LHCN-M2 (cell line): ENCODE measurements at regions not wholly inside any gene's neighbourhood (a gene's known extent, or its start where the extent isn't known, plus 50 kb on each side); places are given as distances from the start of the nearest gene placed in this dataset.
A peak's percentile ranks its signal among the peaks of the same experiment; 100 is the strongest.
"Not testable (repeated sequence)": the region's sequence is repeated elsewhere in the genome, so short reads cannot be mapped to it uniquely, and the experiment has no call there.

Experiments
- DNase-seq: peaks from one replicate; pipeline ENCODE4 v3.0.0-alpha.2; 2012; ENCODE audit warnings: low read depth

DNA sequence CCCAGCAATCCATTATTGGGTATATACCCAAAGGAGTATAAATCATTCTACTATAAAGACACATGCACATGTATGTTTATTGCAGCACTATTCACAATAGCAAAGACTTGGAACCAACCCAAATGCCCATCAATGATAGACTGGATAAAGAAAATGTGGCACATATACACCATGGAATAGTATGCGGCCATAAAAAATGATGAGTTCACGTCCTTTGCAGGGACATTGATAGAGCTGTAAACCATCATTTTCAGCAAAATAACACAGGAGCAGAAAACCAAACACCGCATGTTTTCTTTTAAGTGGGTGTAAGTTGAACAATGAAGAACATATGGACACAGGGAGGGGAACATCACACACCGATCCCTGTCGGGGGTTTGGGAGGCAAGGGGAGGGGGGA, 56.7 kb downstream of the PALS2 start:
- DNase-seq = not testable (repeated sequence)

GRCh38 chr7:24630596-24630995, 57.3 kb downstream of the PALS2 start:
- DNase-seq = no peak

DNA sequence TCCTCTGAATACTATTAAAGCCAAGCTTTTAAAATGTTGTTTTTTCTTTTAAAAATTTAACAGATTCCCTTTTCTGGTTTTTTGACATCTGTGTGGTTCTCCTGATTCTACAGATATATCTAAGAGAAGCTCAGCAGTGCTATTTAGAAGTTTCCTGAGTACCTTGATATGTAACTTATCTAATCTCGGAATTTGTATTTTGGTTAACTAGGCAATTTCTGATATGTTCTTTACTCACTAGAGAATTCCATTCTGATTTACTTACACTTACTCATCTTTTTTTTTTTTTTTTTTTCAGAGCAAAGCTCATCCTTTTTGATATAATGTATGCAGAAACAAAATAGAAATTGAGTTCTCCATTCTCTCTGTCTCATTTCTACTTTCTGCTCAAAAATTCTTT, 63.8 kb downstream of the PALS2 start:
- DNase-seq = no peak

GRCh38 chr7:24637706-24638105, 64.5 kb downstream of the PALS2 start:
- DNase-seq = peak; percentile 47

DNA sequence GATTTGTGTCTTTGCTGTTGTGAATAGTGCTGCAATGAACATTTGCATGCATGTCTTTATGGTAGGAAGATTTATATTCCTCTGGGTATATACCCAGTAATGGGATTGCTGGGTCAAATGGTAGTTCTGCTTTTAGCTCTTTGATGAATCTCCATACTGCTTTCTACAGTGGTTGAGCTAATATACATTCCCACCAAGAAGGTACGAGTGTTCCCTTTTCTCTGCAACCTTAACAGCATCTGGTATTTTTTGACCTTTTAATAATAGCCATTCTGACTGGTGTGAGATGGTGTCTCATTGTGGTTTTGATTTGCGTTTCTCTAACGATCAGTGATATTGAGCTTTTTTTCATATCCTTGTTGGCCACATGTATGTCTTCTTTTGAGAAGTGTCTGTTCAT, 71.3 kb downstream of the PALS2 start:
- DNase-seq = not testable (repeated sequence)
